HCT116 (cell line): ENCODE measurements at regions not wholly inside any gene's neighbourhood (a gene's known extent, or its start where the extent isn't known, plus 50 kb on each side); places are given as distances from the start of the nearest gene placed in this dataset.

Experiments used
- ATAC-seq: fragments of 200-7000 bp; cut with Tn5 transposase; 2 replicates; pipeline ENCODE4 v1.9.1; 2020; ENCODE audit warnings: mild to moderate bottlenecking, moderate library complexity
- BruUV-seq: library from RNA; stranded (reverse); fragments of 400-500 nt; replicated peaks from 2 replicates; lab custom pipeline; 2021; lab: Mats Ljungman, UMichigan
- CTCF ChIA-PET: fragments of 300-600 bp; sonication (Branson Sonifier 250); formaldehyde crosslinking; loops from one replicate; lab custom pipeline; 2021; ENCODE audit warnings: antibody characterized with exemption; lab: Charles Lee
- POLR2A ChIA-PET: fragments of 300-600, 350-600 bp; sonication (Branson Sonifier 250); formaldehyde crosslinking; loops from one replicate; lab custom pipeline; 2021; ENCODE audit warnings: antibody characterized with exemption; lab: Charles Lee
- RAD21 ChIA-PET, 2 experiments: fragments of 300-600 bp; sonication (Branson Sonifier 250); formaldehyde crosslinking; loops; one replicate each; lab custom pipeline; 2023; ENCODE audit warnings: low total read pairs in 2 of 2; ENCODE audit not compliant: uncharacterized antibody in 2 of 2, unreplicated experiment in 2 of 2, low non-redundant PET in 1 of 2; lab: Charles Lee
- DNase-seq: peaks from one replicate; pipeline ENCODE4 v3.0.0-alpha.2; 2010; ENCODE audit warnings: low read depth, low spot score
- H2AFZ ChIP-seq: fragments of 200-600 bp; shearing (Covaris generic), sonication (generic); 2 replicates; pipeline ENCODE4 v1.6.1; 2017; ENCODE audit warnings: low read depth, mixed run types, mixed read lengths, antibody characterized with exemption, low read length; ENCODE audit not compliant: poor library complexity, severe bottlenecking
- H3K27ac ChIP-seq: 2 replicates; pipeline ENCODE4 v1.5.1; 2012; ENCODE audit warnings: low read depth, low read length
- H3K27me3 ChIP-seq: fragments of 200-600 bp; sonication (generic); 2 replicates; pipeline ENCODE4 v1.6.1; 2016; ENCODE audit warnings: mixed run types, low read length, mixed read lengths; ENCODE audit not compliant: insufficient read depth
- H3K36me3 ChIP-seq, 2 experiments: fragments of 200-500 bp in 1 of 2; fragments of 200-600 bp in 1 of 2; sonication (Bioruptor generic) in 1 of 2; sonication (generic) in 1 of 2; 2 replicates each; pipeline versions ENCODE4 v1.5.1 to v1.6.1; 2014 to 2016; ENCODE audit warnings: low read length in 2 of 2, inconsistent platforms in 1 of 2, mixed read lengths in 1 of 2, mixed run types in 1 of 2; ENCODE audit not compliant: insufficient read depth in 2 of 2, control insufficient read depth in 1 of 2
- H3K4me1 ChIP-seq, 2 experiments: fragments of 200-600 bp in 1 of 2; sonication (generic) in 1 of 2; 2 replicates each; pipeline versions ENCODE4 v1.5.1 to v1.6.1; 2012 to 2017; ENCODE audit warnings: low read length in 2 of 2, inconsistent platforms in 1 of 2, mild to moderate bottlenecking in 1 of 2, mixed read lengths in 1 of 2, mixed run types in 1 of 2, moderate library complexity in 1 of 2; ENCODE audit not compliant: insufficient read depth in 2 of 2, control insufficient read depth in 1 of 2
- H3K4me2 ChIP-seq: fragments of 200-600 bp; sonication (generic); 2 replicates; pipeline ENCODE4 v1.6.1; 2017; ENCODE audit warnings: mixed run types, low read length, mixed read lengths
- H3K4me3 ChIP-seq, 2 experiments: fragments of 200-600 bp in 1 of 2; sonication (generic) in 1 of 2; replicated peaks in 1 of 2; 2 replicates each; pipeline ENCODE4 v1.5.1; 2011 to 2016; ENCODE audit warnings: low read length in 2 of 2, control low read depth in 1 of 2, low read depth in 1 of 2, mild to moderate bottlenecking in 1 of 2, mixed read lengths in 1 of 2, mixed run types in 1 of 2
- H3K79me2 ChIP-seq: fragments of 200-600 bp; sonication (generic); 2 replicates; pipeline ENCODE4 v1.6.1; 2017; ENCODE audit warnings: mild to moderate bottlenecking, mixed run types, low read length, moderate library complexity, mixed read lengths; ENCODE audit not compliant: insufficient read depth
- H3K9ac ChIP-seq: fragments of 200-600 bp; sonication (generic); 2 replicates; pipeline ENCODE4 v1.6.1; 2016; ENCODE audit warnings: low read length, mixed read lengths
- H3K9me2 ChIP-seq: fragments of 200-600 bp; sonication (generic), shearing (Covaris generic); 2 replicates; pipeline ENCODE4 v1.6.1; 2017; ENCODE audit warnings: mixed run types, mild to moderate bottlenecking, moderate library complexity; ENCODE audit not compliant: insufficient read depth
- H3K9me3 ChIP-seq, 2 experiments: fragments of 200-500 bp in 1 of 2; fragments of 200-600 bp in 1 of 2; sonication (Bioruptor generic) in 1 of 2; sonication (generic) in 1 of 2; 2 replicates each; pipeline ENCODE4 v1.6.1; 2014 to 2017; ENCODE audit warnings: low read length in 2 of 2, mixed read lengths in 2 of 2, inconsistent platforms in 1 of 2, low read depth in 1 of 2, mild to moderate bottlenecking in 1 of 2, mixed run types in 1 of 2, moderate library complexity in 1 of 2; ENCODE audit not compliant: control insufficient read depth in 1 of 2, insufficient read depth in 1 of 2
- H4K20me1 ChIP-seq: fragments of 200-600 bp; sonication (generic), shearing (Covaris generic); 2 replicates; pipeline ENCODE4 v1.6.1; 2017; ENCODE audit warnings: mixed run types, mild to moderate bottlenecking, moderate library complexity; ENCODE audit not compliant: insufficient read depth
- ATF3 ChIP-seq: IDR thresholded peaks from 2 replicates; pipeline ENCODE4 v1.6.1; 2012
- CBX3 ChIP-seq: IDR thresholded peaks from 2 replicates; pipeline ENCODE4 v1.6.1; 2012; ENCODE audit warnings: low read depth
- CEBPB ChIP-seq: IDR thresholded peaks from 2 replicates; pipeline ENCODE4 v1.6.1; 2012; ENCODE audit warnings: low read depth
- CTCF ChIP-seq, 3 experiments: fragments of 200-600 bp in 1 of 3; sonication (generic) in 1 of 3; IDR thresholded peaks in 2 of 3; conservative IDR thresholded peaks in 1 of 3; 2 replicates each; pipeline ENCODE4 v1.5.1; 2012 to 2017; ENCODE audit warnings: low read depth in 2 of 3, low read length in 2 of 3, antibody characterized with exemption in 1 of 3, borderline replicate concordance in 1 of 3, control low read depth in 1 of 3, mild to moderate bottlenecking in 1 of 3, mixed read lengths in 1 of 3, mixed run types in 1 of 3, moderate library complexity in 1 of 3; ENCODE audit not compliant: insufficient read depth in 1 of 3
- EZH2 ChIP-seq: fragments of 200-600 bp; sonication (generic); IDR thresholded peaks from 2 replicates; pipeline ENCODE4 v1.6.1; 2017; ENCODE audit warnings: antibody characterized with exemption, mixed run types
- FOSL1 ChIP-seq: IDR thresholded peaks from 2 replicates; pipeline ENCODE4 v1.6.1; 2012; ENCODE audit warnings: low read depth
- JUND ChIP-seq: IDR thresholded peaks from 2 replicates; pipeline ENCODE4 v1.6.1; 2012
- POLR2A ChIP-seq: IDR thresholded peaks from 2 replicates; pipeline ENCODE4 v1.7.0; 2011; ENCODE audit warnings: borderline replicate concordance; ENCODE audit not compliant: insufficient read depth, insufficient read length; ENCODE audit errors: extremely low read depth
- POLR2AphosphoS5 ChIP-seq: IDR thresholded peaks from 2 replicates; pipeline ENCODE4 v1.6.1; 2011; ENCODE audit warnings: mild to moderate bottlenecking, low read depth, low read length, moderate library complexity
- RAD21 ChIP-seq: IDR thresholded peaks from 2 replicates; pipeline ENCODE4 v1.6.1; 2012; ENCODE audit warnings: low read depth, mild to moderate bottlenecking
- REST ChIP-seq: IDR thresholded peaks from 2 replicates; pipeline ENCODE4 v1.6.1; 2012; ENCODE audit warnings: low read depth
- SIN3A ChIP-seq: IDR thresholded peaks from 2 replicates; pipeline ENCODE4 v1.6.1; 2012; ENCODE audit warnings: low read depth
- SP1 ChIP-seq: IDR thresholded peaks from 2 replicates; pipeline ENCODE4 v1.6.1; 2012; ENCODE audit warnings: low read depth
- SRF ChIP-seq: IDR thresholded peaks from 2 replicates; pipeline ENCODE4 v1.6.1; 2012; ENCODE audit warnings: low read depth
- TCF7L2 ChIP-seq: IDR thresholded peaks from 2 replicates; pipeline ENCODE4 v1.7.0; 2011; ENCODE audit warnings: borderline replicate concordance, inconsistent platforms; ENCODE audit not compliant: insufficient read depth, insufficient read length; ENCODE audit errors: extremely low read depth
- YY1 ChIP-seq: IDR thresholded peaks from 2 replicates; pipeline ENCODE4 v1.6.1; 2011; ENCODE audit warnings: low read length, low read depth, moderate library complexity, mild to moderate bottlenecking; ENCODE audit not compliant: insufficient replicate concordance; ENCODE audit errors: extremely low read depth
- ZBTB33 ChIP-seq: IDR thresholded peaks from 2 replicates; pipeline ENCODE4 v1.6.1; 2011; ENCODE audit warnings: mild to moderate bottlenecking, low read length, moderate library complexity; ENCODE audit not compliant: insufficient replicate concordance; ENCODE audit errors: extremely low read depth
- ZFX ChIP-seq: fragments of 450-650 bp; IDR thresholded peaks from 2 replicates; pipeline ENCODE4 v1.6.1; 2017
- ZNF274 ChIP-seq: fragments of 200-500 bp; sonication (Bioruptor generic); IDR thresholded peaks from 2 replicates; pipeline ENCODE4 v1.6.1; 2014; ENCODE audit warnings: mild to moderate bottlenecking, low read depth, low read length, inconsistent platforms
- intact Hi-C: fragments of 100-400 bp; cut with micrococcal nuclease; formaldehyde crosslinking; loops from 2 replicates; pipeline ENCODE4 v1.10.0; 2022

GRCh38 chr12:21992823-21993222, 51.6 kb upstream of the ABCC9 start:
- intact Hi-C loops = loop anchor here (10.0 kb wide), 1 partner anchor 388 kb away; the partner anchor contains the start of gene GYS2
- H3K79me2 ChIP-seq = no peaks in the 10 kb centered on the region
- no peak overlapping the region for H3K4me2 ChIP-seq
- POLR2A ChIA-PET = no interaction called here
- no peaks in the 10 kb centered on the region for H3K36me3 ChIP-seq
- no peak overlapping the region for H3K27ac ChIP-seq
- DNase-seq (no peak), ATAC-seq (no peak)
- no peaks in the 10 kb centered on the region for H3K4me1 ChIP-seq
- CTCF ChIA-PET = no interaction called here
- BruUV-seq = no TSS peak
- no peak overlapping the region for H2AFZ ChIP-seq
- no peaks in the 10 kb centered on the region for H4K20me1 ChIP-seq
- H3K27me3 ChIP-seq = no peaks in the 10 kb centered on the region
- no peaks in the 10 kb centered on the region for H3K9me2 ChIP-seq
- no peak overlapping the region for H3K4me3 ChIP-seq
- no peak overlapping the region for H3K9ac ChIP-seq
- RAD21 ChIA-PET = no interaction called here
- TF ChIP-seq SIN3A (no peak), ZFX (no peak), CEBPB (no peak), POLR2A (no peak), CTCF (IDR thresholded peaks at IDR 0.05 in 2 of 3, conservative IDR thresholded peaks at IDR 0.05 in 1 of 3; ENCODE audit: borderline replicate concordance in 1 of 3, insufficient read depth in 1 of 3, low read depth in 2 of 3, low read length in 2 of 3) (no peak), ZBTB33 (no peak), POLR2AphosphoS5 (no peak), EZH2 (no peak), SRF (no peak), ZNF274 (no peak), YY1 (no peak), JUND (no peak), TCF7L2 (no peak), CBX3 (no peak), FOSL1 (no peak), RAD21 (no peak), ATF3 (no peak), SP1 (no peak), REST (no peak)
- H3K9me3 ChIP-seq = no peaks in the 10 kb centered on the region
